IMR-90 (cell line): ENCODE measurements at regions not wholly inside any gene's neighbourhood (a gene's known extent, or its start where the extent isn't known, plus 50 kb on each side); places are given as distances from the start of the nearest gene placed in this dataset.

Source experiments
- ATAC-seq: fragments of 200-7000 bp; cut with Tn5 transposase; 2 replicates; pipeline ENCODE4 v1.9.1; 2020; ENCODE audit warnings: low read depth, mild to moderate bottlenecking, moderate library complexity
- BruUV-seq: library from RNA; stranded (reverse); fragments of 400-500 nt; replicated peaks from 2 replicates; lab custom pipeline; 2021; lab: Mats Ljungman, UMichigan
- CTCF ChIA-PET: fragments of 300-600 bp; formaldehyde crosslinking; extraction: SDS; loops from one replicate; lab custom pipeline; 2021; ENCODE audit warnings: antibody characterized with exemption; lab: Yijun Ruan, JAX
- POLR2A ChIA-PET: fragments of 300-600 bp; sonication (Branson Sonifier 250); formaldehyde crosslinking; loops from one replicate; lab custom pipeline; 2022; ENCODE audit warnings: antibody characterized with exemption; ENCODE audit not compliant: unreplicated experiment; lab: Charles Lee
- DNase-seq: peaks from one replicate; pipeline ENCODE4 v3.0.0; 2013
- H2AFZ ChIP-seq: replicated peaks from 2 replicates; pipeline ENCODE3; 2013; ENCODE audit warnings: low read length, mild to moderate bottlenecking; ENCODE audit not compliant: poor library complexity
- H2AK5ac ChIP-seq: 2 replicates; pipeline ENCODE4 v1.6.1; 2013; ENCODE audit warnings: low read depth, low read length, inconsistent platforms
- H2AK9ac ChIP-seq: replicated peaks from 2 replicates; pipeline ENCODE3; 2013; ENCODE audit warnings: mild to moderate bottlenecking, low read depth, low read length, moderate library complexity; ENCODE audit not compliant: poor library complexity
- H2BK120ac ChIP-seq: 2 replicates; pipeline ENCODE4 v1.6.1; 2013; ENCODE audit warnings: low read depth, low read length, inconsistent platforms
- H2BK15ac ChIP-seq: 3 replicates; pipeline ENCODE4 v1.6.1; 2013; ENCODE audit warnings: low read depth, low read length, inconsistent platforms
- H2BK20ac ChIP-seq: 2 replicates; pipeline ENCODE4 v1.6.1; 2013; ENCODE audit warnings: low read depth, mild to moderate bottlenecking, inconsistent platforms, low read length, moderate library complexity
- H2BK5ac ChIP-seq: 2 replicates; pipeline ENCODE4 v1.6.1; 2013; ENCODE audit warnings: mild to moderate bottlenecking, low read depth, low read length, inconsistent platforms; ENCODE audit not compliant: poor library complexity, severe bottlenecking
- H3K14ac ChIP-seq: replicated peaks from 2 replicates; pipeline ENCODE4 v1.6.1; 2013; ENCODE audit warnings: low read depth, low read length, inconsistent platforms
- H3K18ac ChIP-seq: 2 replicates; pipeline ENCODE4 v1.6.1; 2013; ENCODE audit warnings: low read depth, low read length, control low read depth
- H3K23ac ChIP-seq: 2 replicates; pipeline ENCODE4 v1.6.1; 2013; ENCODE audit warnings: low read depth, low read length, inconsistent platforms
- H3K27ac ChIP-seq: 2 replicates; pipeline ENCODE4 v1.5.1; 2013; ENCODE audit warnings: mild to moderate bottlenecking, control low read depth, low read length; ENCODE audit not compliant: insufficient read depth
- H3K27me3 ChIP-seq: 2 replicates; pipeline ENCODE4 v1.6.1; 2013; ENCODE audit warnings: low read length; ENCODE audit not compliant: control insufficient read depth, insufficient read depth
- H3K36me3 ChIP-seq: 2 replicates; pipeline ENCODE4 v1.6.1; 2013; ENCODE audit warnings: low read length, mixed read lengths; ENCODE audit not compliant: control insufficient read depth, insufficient read depth
- H3K4ac ChIP-seq: 2 replicates; pipeline ENCODE4 v1.6.1; 2013; ENCODE audit warnings: low read depth, low read length, inconsistent platforms
- H3K4me1 ChIP-seq: 2 replicates; pipeline ENCODE4 v1.6.1; 2013; ENCODE audit warnings: low read length, mixed read lengths; ENCODE audit not compliant: control insufficient read depth, insufficient read depth
- H3K4me2 ChIP-seq: 2 replicates; pipeline ENCODE4 v1.6.1; 2013; ENCODE audit warnings: low read depth, mild to moderate bottlenecking, control low read depth, low read length, moderate library complexity
- H3K4me3 ChIP-seq: 2 replicates; pipeline ENCODE4 v1.5.1; 2013; ENCODE audit warnings: low read depth, mild to moderate bottlenecking, control low read depth, low read length, moderate library complexity; ENCODE audit not compliant: insufficient read depth
- H3K56ac ChIP-seq: 2 replicates; pipeline ENCODE4 v1.6.1; 2013; ENCODE audit warnings: low read length, inconsistent platforms; ENCODE audit not compliant: insufficient read depth; ENCODE audit errors: extremely low read depth
- H3K79me1 ChIP-seq, 2 experiments: 2 replicates each; pipeline ENCODE4 v1.6.1; 2013; ENCODE audit warnings: low read length in 2 of 2, inconsistent platforms in 1 of 2, low read depth in 1 of 2
- H3K9ac ChIP-seq: 2 replicates; pipeline ENCODE4 v1.6.1; 2013; ENCODE audit warnings: low read depth, low read length, control low read depth
- H3K9me1 ChIP-seq: 2 replicates; pipeline ENCODE4 v1.6.1; 2013; ENCODE audit warnings: low read length, inconsistent platforms; ENCODE audit not compliant: insufficient read depth
- H3K9me3 ChIP-seq: 2 replicates; pipeline ENCODE4 v1.6.1; 2013; ENCODE audit warnings: low read length; ENCODE audit not compliant: control insufficient read depth, insufficient read depth
- H4K20me1 ChIP-seq: 2 replicates; pipeline ENCODE4 v1.6.1; 2013; ENCODE audit warnings: low read length, inconsistent platforms; ENCODE audit not compliant: insufficient read depth
- H4K5ac ChIP-seq: 2 replicates; pipeline ENCODE4 v1.6.1; 2013; ENCODE audit warnings: mild to moderate bottlenecking, low read depth, low read length, control low read depth
- H4K8ac ChIP-seq, 2 experiments: 2 replicates each; pipeline ENCODE4 v1.6.1; 2013; ENCODE audit warnings: low read depth in 2 of 2, low read length in 2 of 2, control low read depth in 1 of 2, inconsistent platforms in 1 of 2
- H4K91ac ChIP-seq: 2 replicates; pipeline ENCODE4 v1.6.1; 2013; ENCODE audit warnings: low read depth, low read length, inconsistent platforms; ENCODE audit not compliant: insufficient read depth
- BHLHE40 ChIP-seq: fragments of 150-350 bp; IDR thresholded peaks from 2 replicates; pipeline ENCODE4 v1.6.1; 2016; ENCODE audit warnings: mild to moderate bottlenecking, low read depth, low read length
- CEBPB ChIP-seq: IDR thresholded peaks from 2 replicates; pipeline ENCODE4 v1.6.1; 2012; ENCODE audit warnings: low read depth, low read length, improper control_type of control experiment
- CHD1 ChIP-seq: IDR thresholded peaks from 2 replicates; pipeline ENCODE4 v1.6.1; 2012; ENCODE audit warnings: low read depth, low read length, improper control_type of control experiment
- FOS ChIP-seq: fragments of 150-350 bp; IDR thresholded peaks from 2 replicates; pipeline ENCODE4 v1.6.1; 2016; ENCODE audit warnings: low read depth, low read length
- MAFK ChIP-seq: IDR thresholded peaks from 2 replicates; pipeline ENCODE4 v1.6.1; 2012; ENCODE audit warnings: low read depth, low read length, improper control_type of control experiment
- MAZ ChIP-seq: IDR thresholded peaks from 2 replicates; pipeline ENCODE4 v1.6.1; 2012; ENCODE audit warnings: low read depth, mild to moderate bottlenecking, low read length, improper control_type of control experiment, moderate library complexity, borderline replicate concordance
- MXI1 ChIP-seq: IDR thresholded peaks from 2 replicates; pipeline ENCODE4 v1.6.1; 2012; ENCODE audit warnings: low read depth, mild to moderate bottlenecking, low read length, moderate library complexity, borderline replicate concordance
- NFE2L2 ChIP-seq: fragments of 150-350 bp; IDR thresholded peaks from 2 replicates; pipeline ENCODE4 v1.6.1; 2016; ENCODE audit warnings: low read depth, mild to moderate bottlenecking, low read length
- POLR2A ChIP-seq: IDR thresholded peaks from 2 replicates; pipeline ENCODE4 v1.6.1; 2012; ENCODE audit warnings: mild to moderate bottlenecking, low read depth, low read length
- RAD21 ChIP-seq: IDR thresholded peaks from 2 replicates; pipeline ENCODE4 v1.6.1; 2012; ENCODE audit warnings: low read length, improper control_type of control experiment
- RCOR1 ChIP-seq: IDR thresholded peaks from 2 replicates; pipeline ENCODE4 v1.6.1; 2012; ENCODE audit warnings: mild to moderate bottlenecking, low read length, improper control_type of control experiment; ENCODE audit not compliant: insufficient replicate concordance
- RFX5 ChIP-seq: IDR thresholded peaks from 2 replicates; pipeline ENCODE4 v1.8.0; 2012; ENCODE audit warnings: low read depth, mild to moderate bottlenecking, low read length, moderate library complexity
- SMC3 ChIP-seq: fragments of 150-350 bp; IDR thresholded peaks from 2 replicates; pipeline ENCODE4 v1.6.1; 2016; ENCODE audit warnings: low read depth, mild to moderate bottlenecking, antibody characterized with exemption, low read length, moderate library complexity
- WGBS, 2 experiments: methylation state at CpG; one replicate each; pipeline versions ENCODE4 v1.1.5 to v1.1.7; 2013; ENCODE audit warnings: missing lambda C conversion rate in 2 of 2; ENCODE audit not compliant: insufficient read length in 1 of 2; ENCODE audit errors: extremely low coverage in 2 of 2; 5-methylcytosine and 5-hydroxymethylcytosine counted together
- dilution Hi-C: fragments of 300-500 bp; cut with HindIII; formaldehyde crosslinking; loops from one replicate; pipeline ENCODE4 v1.14.3; 2018; ENCODE audit warnings: low sequenced_read_pairs; ENCODE audit not compliant: unreplicated experiment
- in situ Hi-C: fragments of 300-500 bp; cut with MboI; formaldehyde crosslinking; loops from 3 replicates; pipeline ENCODE4 v1.14.3; 2019; ENCODE audit warnings: low sequenced_read_pairs, inconsistent platforms, mixed read lengths
- intact Hi-C: fragments of 100-400 bp; cut with micrococcal nuclease; formaldehyde crosslinking; loops from 2 replicates; pipeline ENCODE4 v1.10.0; 2022
- TF ChIP-seq, protein P1 (sequence below): fragments of 150-350 bp; IDR thresholded peaks from 2 replicates; pipeline ENCODE4 v1.6.1; 2017; ENCODE audit warnings: mild to moderate bottlenecking, antibody characterized with exemption, low read length, low read depth
- TF ChIP-seq, protein P2 (sequence below): fragments of 150-350 bp; IDR thresholded peaks from 2 replicates; pipeline ENCODE4 v1.6.1; 2016; ENCODE audit warnings: low read depth, mild to moderate bottlenecking, low read length, moderate library complexity, borderline replicate concordance
- TF ChIP-seq, protein P3 (sequence below): conservative IDR thresholded peaks from 2 replicates; pipeline ENCODE4 v1.5.1; 2012; ENCODE audit warnings: mild to moderate bottlenecking, low read depth, low read length, improper control_type of control experiment

DNA sequence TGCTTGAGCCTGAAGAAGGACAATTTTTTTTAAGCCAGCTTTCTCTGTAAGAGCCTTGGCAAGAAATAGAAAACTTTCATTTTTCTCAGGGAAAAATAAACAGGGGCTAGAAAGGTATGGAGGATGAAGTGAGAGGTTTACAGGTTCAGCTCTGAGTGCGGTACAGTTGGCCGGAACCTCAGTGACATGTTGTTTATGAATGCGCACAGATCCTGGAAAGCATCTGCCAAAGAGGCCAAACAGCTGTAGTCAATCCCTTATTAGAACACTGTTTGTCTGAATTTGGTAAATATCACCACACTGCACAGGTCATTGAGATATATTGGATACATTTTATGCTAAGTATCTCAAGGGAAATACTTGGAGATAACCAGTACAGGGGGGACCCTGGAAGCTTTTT, 561.8 kb upstream of the MDFIC2 start:
- no peak overlapping the region for H3K4ac ChIP-seq
- peaks cover 7% of the 10 kb centered on the region for H3K9me3 ChIP-seq
- no TSS peak for BruUV-seq
- POLR2A ChIA-PET = no interaction called here
- H2AK5ac ChIP-seq = no peak overlapping the region
- H2BK20ac ChIP-seq = no peak overlapping the region
- ATAC-seq = no peak; the same call in 1 of the 2 replicates
- no peak overlapping the region for H3K9ac ChIP-seq
- H3K4me3 ChIP-seq = no peak overlapping the region
- DNase-seq = peak; percentile 48
- intact Hi-C loops (no loop called here), in situ Hi-C loops (no loop called here), dilution Hi-C loops (no loop called here)
- WGBS, 2 experiments = 43% methylated on average over 3 of the region's 3 CpGs; no CpG with 5 or more reads in 1 of the 2 experiments
- no peak overlapping the region for H2BK120ac ChIP-seq
- no peak overlapping the region for H2AK9ac ChIP-seq
- H2BK5ac ChIP-seq = no peak overlapping the region
- H3K14ac ChIP-seq = no peak overlapping the region
- no peaks in the 10 kb centered on the region for H3K36me3 ChIP-seq
- H3K4me2 ChIP-seq = no peak overlapping the region
- H3K27ac ChIP-seq = no peak overlapping the region
- H4K91ac ChIP-seq = no peak overlapping the region
- no peak for TF ChIP-seq SMC3
- no peak for TF ChIP-seq CHD1
- no peak for TF ChIP-seq NFE2L2
- no peak for TF ChIP-seq MAZ
- TF ChIP-seq, protein P1, sequence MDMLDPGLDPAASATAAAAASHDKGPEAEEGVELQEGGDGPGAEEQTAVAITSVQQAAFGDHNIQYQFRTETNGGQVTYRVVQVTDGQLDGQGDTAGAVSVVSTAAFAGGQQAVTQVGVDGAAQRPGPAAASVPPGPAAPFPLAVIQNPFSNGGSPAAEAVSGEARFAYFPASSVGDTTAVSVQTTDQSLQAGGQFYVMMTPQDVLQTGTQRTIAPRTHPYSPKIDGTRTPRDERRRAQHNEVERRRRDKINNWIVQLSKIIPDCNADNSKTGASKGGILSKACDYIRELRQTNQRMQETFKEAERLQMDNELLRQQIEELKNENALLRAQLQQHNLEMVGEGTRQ = no peak
- TF ChIP-seq FOS = no peak
- TF ChIP-seq MAFK = no peak
- no peak for TF ChIP-seq BHLHE40
- TF ChIP-seq, protein P2, sequence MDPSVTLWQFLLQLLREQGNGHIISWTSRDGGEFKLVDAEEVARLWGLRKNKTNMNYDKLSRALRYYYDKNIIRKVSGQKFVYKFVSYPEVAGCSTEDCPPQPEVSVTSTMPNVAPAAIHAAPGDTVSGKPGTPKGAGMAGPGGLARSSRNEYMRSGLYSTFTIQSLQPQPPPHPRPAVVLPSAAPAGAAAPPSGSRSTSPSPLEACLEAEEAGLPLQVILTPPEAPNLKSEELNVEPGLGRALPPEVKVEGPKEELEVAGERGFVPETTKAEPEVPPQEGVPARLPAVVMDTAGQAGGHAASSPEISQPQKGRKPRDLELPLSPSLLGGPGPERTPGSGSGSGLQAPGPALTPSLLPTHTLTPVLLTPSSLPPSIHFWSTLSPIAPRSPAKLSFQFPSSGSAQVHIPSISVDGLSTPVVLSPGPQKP = no peak
- no peak for TF ChIP-seq RFX5
- TF ChIP-seq RCOR1 = no peak
- TF ChIP-seq RAD21 = no peak
- TF ChIP-seq CEBPB = no peak
- no peak for TF ChIP-seq MXI1
- TF ChIP-seq, protein P3, sequence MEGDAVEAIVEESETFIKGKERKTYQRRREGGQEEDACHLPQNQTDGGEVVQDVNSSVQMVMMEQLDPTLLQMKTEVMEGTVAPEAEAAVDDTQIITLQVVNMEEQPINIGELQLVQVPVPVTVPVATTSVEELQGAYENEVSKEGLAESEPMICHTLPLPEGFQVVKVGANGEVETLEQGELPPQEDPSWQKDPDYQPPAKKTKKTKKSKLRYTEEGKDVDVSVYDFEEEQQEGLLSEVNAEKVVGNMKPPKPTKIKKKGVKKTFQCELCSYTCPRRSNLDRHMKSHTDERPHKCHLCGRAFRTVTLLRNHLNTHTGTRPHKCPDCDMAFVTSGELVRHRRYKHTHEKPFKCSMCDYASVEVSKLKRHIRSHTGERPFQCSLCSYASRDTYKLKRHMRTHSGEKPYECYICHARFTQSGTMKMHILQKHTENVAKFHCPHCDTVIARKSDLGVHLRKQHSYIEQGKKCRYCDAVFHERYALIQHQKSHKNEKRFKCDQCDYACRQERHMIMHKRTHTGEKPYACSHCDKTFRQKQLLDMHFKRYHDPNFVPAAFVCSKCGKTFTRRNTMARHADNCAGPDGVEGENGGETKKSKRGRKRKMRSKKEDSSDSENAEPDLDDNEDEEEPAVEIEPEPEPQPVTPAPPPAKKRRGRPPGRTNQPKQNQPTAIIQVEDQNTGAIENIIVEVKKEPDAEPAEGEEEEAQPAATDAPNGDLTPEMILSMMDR = no peak
- no peak for TF ChIP-seq POLR2A
- H3K9me1 ChIP-seq = no peaks in the 10 kb centered on the region
- CTCF ChIA-PET = no interaction called here
- no peak overlapping the region for H3K18ac ChIP-seq
- H3K27me3 ChIP-seq = no peaks in the 10 kb centered on the region
- H4K20me1 ChIP-seq = no peaks in the 10 kb centered on the region
- H4K8ac ChIP-seq = no peak overlapping the region
- no peaks in the 10 kb centered on the region for H3K79me1 ChIP-seq
- H4K5ac ChIP-seq = no peak overlapping the region
- peaks cover 10% of the 10 kb centered on the region for H3K4me1 ChIP-seq
- H2BK15ac ChIP-seq = no peak overlapping the region
- no peak overlapping the region for H3K56ac ChIP-seq
- no peak overlapping the region for H3K23ac ChIP-seq
- no peak overlapping the region for H2AFZ ChIP-seq
